Esophagus muscularis mucosa (tissue), 4 donors: ENCODE measurements at regions not wholly inside any gene's neighbourhood (a gene's known extent, or its start where the extent isn't known, plus 50 kb on each side); places are given as distances from the start of the nearest gene placed in this dataset.

ENCODE experiments used
- DNase-seq: peaks from one replicate; pipeline ENCODE4 v3.0.0-alpha.2; 2017; ENCODE audit errors: extremely low spot score
- H3K27ac ChIP-seq, 4 donors: fragments of 200-600 bp; sonication (generic); replicated peaks in 1 of 4; 1 replicate in 3 of 4; 2 replicates in 1 of 4; pipeline ENCODE4 v1.5.1; 2016 to 2019; ENCODE audit warnings: mild to moderate bottlenecking in 1 of 4
- H3K27me3 ChIP-seq, 4 donors: fragments of 200-600 bp; sonication (generic); one replicate each; pipeline versions ENCODE4 v1.5.1 to v1.6.0; 2016 to 2019
- H3K36me3 ChIP-seq, 4 donors: fragments of 200-600 bp; sonication (generic); one replicate each; pipeline ENCODE4 v1.5.1; 2016 to 2019
- H3K4me1 ChIP-seq, 4 donors: fragments of 200-600 bp; sonication (generic); one replicate each; pipeline ENCODE4 v1.5.1; 2016 to 2019
- H3K4me3 ChIP-seq, 4 donors: fragments of 200-600 bp; sonication (generic); 1 replicate in 2 of 4; 2 replicates in 2 of 4; pipeline ENCODE4 v1.5.1; 2016 to 2019; ENCODE audit warnings: mild to moderate bottlenecking in 4 of 4, moderate library complexity in 1 of 4
- H3K9me3 ChIP-seq, 4 donors: fragments of 200-600 bp; sonication (generic); 1 replicate in 3 of 4; 2 replicates in 1 of 4; pipeline ENCODE4 v1.5.1; 2016 to 2019
- EP300 ChIP-seq: sonication (generic); formaldehyde crosslinking; IDR thresholded peaks from one replicate; pipeline ENCODE4 v1.6.1; 2017; ENCODE audit warnings: antibody characterized with exemption
- POLR2A ChIP-seq: fragments of 450-650 bp; IDR thresholded peaks from one replicate; pipeline ENCODE4 v1.6.1; 2017; ENCODE audit warnings: antibody characterized with exemption, moderate library complexity, mild to moderate bottlenecking, low read depth
- POLR2AphosphoS5 ChIP-seq, 2 donors: sonication (generic); formaldehyde crosslinking; IDR thresholded peaks; one replicate each; pipeline ENCODE4 v1.6.1; 2017; ENCODE audit warnings: antibody characterized with exemption in 2 of 2
- whole genome bisulfite sequencing: methylation state at CpG from one replicate; pipeline ENCODE4 v1.1.5; 2018; 5-methylcytosine and 5-hydroxymethylcytosine counted together
- intact Hi-C: fragments of 100-400 bp; cut with DNase I; formaldehyde crosslinking; loops from one replicate; pipeline ENCODE4 v1.15.1; 2023
- TF ChIP-seq, protein P1 (sequence below), 3 experiments: fragments of 200-600 bp in 2 of 3; fragments of 450-650 bp in 1 of 3; sonication (generic) in 2 of 3; IDR thresholded peaks; one replicate each; pipeline ENCODE4 v1.5.1; 2017 to 2019; ENCODE audit warnings: antibody characterized with exemption in 3 of 3, mild to moderate bottlenecking in 2 of 3, moderate library complexity in 1 of 3

GRCh38 chr3:165619069-165619468 is 218.2 kb downstream of the BCHE start:
- H3K27ac ChIP-seq, result no peak overlapping the region
- H3K27me3 ChIP-seq, result no peaks in the 10 kb centered on the region
- H3K36me3 ChIP-seq, result no peaks in the 10 kb centered on the region
- H3K9me3 ChIP-seq, result peaks cover 0 to 13% (median 0%) of the 10 kb centered on the region in 4 donors
- TF ChIP-seq EP300 (no peak), POLR2AphosphoS5 (IDR thresholded peaks at IDR 0.05) (no peak), POLR2A (no peak)
- TF ChIP-seq, protein P1, sequence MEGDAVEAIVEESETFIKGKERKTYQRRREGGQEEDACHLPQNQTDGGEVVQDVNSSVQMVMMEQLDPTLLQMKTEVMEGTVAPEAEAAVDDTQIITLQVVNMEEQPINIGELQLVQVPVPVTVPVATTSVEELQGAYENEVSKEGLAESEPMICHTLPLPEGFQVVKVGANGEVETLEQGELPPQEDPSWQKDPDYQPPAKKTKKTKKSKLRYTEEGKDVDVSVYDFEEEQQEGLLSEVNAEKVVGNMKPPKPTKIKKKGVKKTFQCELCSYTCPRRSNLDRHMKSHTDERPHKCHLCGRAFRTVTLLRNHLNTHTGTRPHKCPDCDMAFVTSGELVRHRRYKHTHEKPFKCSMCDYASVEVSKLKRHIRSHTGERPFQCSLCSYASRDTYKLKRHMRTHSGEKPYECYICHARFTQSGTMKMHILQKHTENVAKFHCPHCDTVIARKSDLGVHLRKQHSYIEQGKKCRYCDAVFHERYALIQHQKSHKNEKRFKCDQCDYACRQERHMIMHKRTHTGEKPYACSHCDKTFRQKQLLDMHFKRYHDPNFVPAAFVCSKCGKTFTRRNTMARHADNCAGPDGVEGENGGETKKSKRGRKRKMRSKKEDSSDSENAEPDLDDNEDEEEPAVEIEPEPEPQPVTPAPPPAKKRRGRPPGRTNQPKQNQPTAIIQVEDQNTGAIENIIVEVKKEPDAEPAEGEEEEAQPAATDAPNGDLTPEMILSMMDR (IDR thresholded peaks at IDR 0.05), result no peak
- DNase-seq, result no peak
- WGBS, result 61% methylated on average over 2 of the region's 2 CpGs
- H3K4me1 ChIP-seq, result peaks cover 0 to 7% (median 0%) of the 10 kb centered on the region in 4 donors
- intact Hi-C loops, result no loop called here
- H3K4me3 ChIP-seq, result no peak overlapping the region

DNA sequence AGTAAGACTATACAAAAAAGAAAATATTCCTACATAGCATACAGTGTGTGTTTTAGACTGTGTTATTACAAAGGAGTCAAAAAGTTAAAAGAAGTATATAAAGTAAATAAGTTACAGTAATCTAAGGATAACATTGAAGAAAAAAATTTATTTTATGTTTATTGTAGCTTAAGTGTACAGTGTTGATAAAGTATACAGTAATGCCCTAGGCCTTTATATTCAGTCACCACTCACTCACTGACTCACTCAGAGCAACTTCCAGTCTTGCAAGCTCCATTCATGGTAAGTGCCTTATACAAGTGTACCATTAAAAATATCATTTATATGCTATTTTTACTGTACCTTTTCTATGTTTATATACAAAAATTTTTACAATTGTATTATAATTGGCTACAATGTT is 220.1 kb downstream of the BCHE start:
- no peaks in the 10 kb centered on the region for H3K27me3 ChIP-seq
- H3K4me1 ChIP-seq, result peaks cover 0 to 18% (median 4%) of the 10 kb centered on the region in 4 donors
- peaks cover 0 to 10% (median 0%) of the 10 kb centered on the region in 4 donors for H3K9me3 ChIP-seq
- intact Hi-C loops, result no loop called here
- DNase-seq, result no peak
- TF ChIP-seq POLR2A, result no peak
- no peak for TF ChIP-seq POLR2AphosphoS5 (IDR thresholded peaks at IDR 0.05)
- TF ChIP-seq, protein P1 (IDR thresholded peaks at IDR 0.05), result no peak
- no peak for TF ChIP-seq EP300
- no peaks in the 10 kb centered on the region for H3K36me3 ChIP-seq
- H3K4me3 ChIP-seq, result no peak overlapping the region
- H3K27ac ChIP-seq, result no peak overlapping the region

- WGBS, result 25% methylated on average over 1 of the region's 1 CpG
- Histone ChIP-seq H3K27ac (peak overlapping the region; percentile 21 to 34 (median 29)), H3K9me3 (no peaks in the 10 kb centered on the region), H3K36me3 (no peaks in the 10 kb centered on the region), H3K4me1 (peaks cover 0 to 23% (median 6%) of the 10 kb centered on the region in 4 donors), H3K4me3 (no peak overlapping the region), H3K27me3 (no peaks in the 10 kb centered on the region)
- intact Hi-C loops, result no loop called here
- DNase-seq, result no peak
- TF ChIP-seq EP300 (no peak), POLR2A (no peak), POLR2AphosphoS5 (IDR thresholded peaks at IDR 0.05) (no peak)
- TF ChIP-seq, protein P1 (IDR thresholded peaks at IDR 0.05), result no peak
Measured at GRCh38 chr3:165614337-165614736, 222.9 kb downstream of the BCHE start.

DNA sequence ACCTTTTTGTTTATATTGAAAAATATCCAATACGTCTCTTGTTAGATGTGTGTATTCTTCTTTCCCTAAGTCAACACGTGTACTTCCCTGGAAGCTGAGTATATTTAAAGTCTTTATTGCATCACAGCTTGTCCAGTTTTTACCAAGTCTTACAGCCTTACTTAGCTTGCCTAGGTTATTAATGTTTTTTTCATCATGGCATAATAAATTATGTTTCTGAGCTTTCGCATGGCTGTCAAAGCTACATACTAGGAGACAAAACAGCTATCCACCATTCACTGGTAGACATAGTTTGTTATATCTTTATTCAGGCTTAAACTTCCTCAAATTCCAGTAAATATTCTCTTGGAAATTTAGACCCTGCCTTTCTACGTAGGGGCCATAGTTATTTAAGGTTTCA is 224.2 kb downstream of the BCHE start:
- Histone ChIP-seq H3K4me1 (peaks cover 0 to 23% (median 6%) of the 10 kb centered on the region in 4 donors), H3K36me3 (no peaks in the 10 kb centered on the region), H3K27me3 (no peaks in the 10 kb centered on the region), H3K4me3 (no peak overlapping the region), H3K27ac (peak overlapping the region in 3 of 4 donors; percentile 21 to 30 (median 28)), H3K9me3 (no peaks in the 10 kb centered on the region)
- no peak for DNase-seq
- TF ChIP-seq EP300 (no peak), POLR2A (no peak), POLR2AphosphoS5 (IDR thresholded peaks at IDR 0.05) (no peak)
- TF ChIP-seq, protein P1 (IDR thresholded peaks at IDR 0.05), result no peak
- 33% methylated on average over 4 of the region's 4 CpGs for WGBS
- intact Hi-C loops, result no loop called here

DNA sequence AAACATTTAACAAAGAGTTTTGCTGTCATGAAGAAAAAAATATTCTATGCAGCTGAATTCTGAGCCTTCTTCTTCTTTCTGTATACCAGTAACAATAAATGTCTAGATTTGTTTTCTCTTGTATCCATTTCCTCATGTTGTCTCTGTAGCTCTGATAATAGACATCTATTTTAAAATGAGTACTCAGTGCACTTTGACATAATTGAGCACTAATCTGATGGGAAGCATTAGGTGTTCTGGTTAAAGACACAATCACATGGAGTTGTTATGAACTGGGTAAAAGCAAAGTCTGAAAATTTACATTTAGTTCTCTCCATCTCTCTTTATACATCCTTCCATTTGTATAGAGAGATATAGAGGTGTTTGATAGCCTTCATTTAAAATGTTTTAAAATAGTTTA is 230.0 kb downstream of the BCHE start:
- H3K4me3 ChIP-seq, result no peak overlapping the region
- no peak for DNase-seq
- TF ChIP-seq POLR2AphosphoS5 (IDR thresholded peaks at IDR 0.05) (no peak), POLR2A (no peak), EP300 (no peak)
- TF ChIP-seq, protein P1 (IDR thresholded peaks at IDR 0.05), result no peak
- H3K27me3 ChIP-seq, result no peaks in the 10 kb centered on the region
- H3K9me3 ChIP-seq, result no peaks in the 10 kb centered on the region
- no peaks in the 10 kb centered on the region for H3K36me3 ChIP-seq
- no peak overlapping the region for H3K27ac ChIP-seq
- H3K4me1 ChIP-seq, result peaks cover 0 to 10% (median 5%) of the 10 kb centered on the region in 4 donors
- intact Hi-C loops, result no loop called here
